ENCODE measurements at regions not wholly inside any gene's neighbourhood (a gene's known extent, or its start where the extent isn't known, plus 50 kb on each side); places are given as distances from the start of the nearest gene placed in this dataset.

- TF ChIP-seq CTCF (IDR thresholded peaks at IDR 0.05) = no peak
- TF ChIP-seq POLR2A (IDR thresholded peaks at IDR 0.05) = no peak
Observed at GRCh38 chr12:65731771-65732170, 92.5 kb upstream of the HMGA2 start.

All from body of pancreas (tissue), 4 donors.